ENCODE measurements at regions not wholly inside any gene's neighbourhood (a gene's known extent, or its start where the extent isn't known, plus 50 kb on each side); places are given as distances from the start of the nearest gene placed in this dataset.
A peak's percentile ranks its signal among the peaks of the same experiment; 100 is the strongest.

DNA sequence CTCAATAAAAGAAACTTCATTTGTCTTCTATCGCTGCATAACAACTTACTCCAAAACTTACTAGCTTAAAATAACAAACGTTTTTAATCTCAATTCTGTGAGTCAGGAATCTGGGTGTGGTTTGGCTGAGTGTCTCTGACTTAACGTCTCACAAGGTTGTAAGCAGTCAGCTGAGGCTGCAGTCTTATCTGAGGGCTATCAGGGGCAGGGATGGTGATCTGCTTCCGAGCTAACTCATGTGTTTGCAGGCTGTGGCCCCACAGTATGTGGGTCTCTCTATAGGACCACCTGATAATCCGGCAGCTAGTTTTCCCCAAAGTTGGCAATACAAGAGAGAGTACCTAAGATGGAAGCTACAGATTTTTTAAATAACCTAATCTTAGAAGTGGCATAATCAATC lies 234.2 kb upstream of the FGGY start (continued):
- TF ChIP-seq PTTG1 (tag; IDR thresholded peaks at IDR 0.05; ENCODE audit: low read depth): no peak
- TF ChIP-seq RBM25 (IDR thresholded peaks at IDR 0.05; ENCODE audit: low read depth, low read length, severe bottlenecking): no peak
- TF ChIP-seq DPF2 (IDR thresholded peaks at IDR 0.05): peak; percentile 41; the same call in 1 of the 2 replicates
- TF ChIP-seq ZNF140 (CRISPR knock-in tag; IDR thresholded peaks at IDR 0.05): no peak
- TF ChIP-seq KDM1A (IDR thresholded peaks at IDR 0.05): 0 out of 4 replicates have a peak, but pooled peaks of 1 of the 2 experiments have one; percentile 8
- TF ChIP-seq, protein P1, sequence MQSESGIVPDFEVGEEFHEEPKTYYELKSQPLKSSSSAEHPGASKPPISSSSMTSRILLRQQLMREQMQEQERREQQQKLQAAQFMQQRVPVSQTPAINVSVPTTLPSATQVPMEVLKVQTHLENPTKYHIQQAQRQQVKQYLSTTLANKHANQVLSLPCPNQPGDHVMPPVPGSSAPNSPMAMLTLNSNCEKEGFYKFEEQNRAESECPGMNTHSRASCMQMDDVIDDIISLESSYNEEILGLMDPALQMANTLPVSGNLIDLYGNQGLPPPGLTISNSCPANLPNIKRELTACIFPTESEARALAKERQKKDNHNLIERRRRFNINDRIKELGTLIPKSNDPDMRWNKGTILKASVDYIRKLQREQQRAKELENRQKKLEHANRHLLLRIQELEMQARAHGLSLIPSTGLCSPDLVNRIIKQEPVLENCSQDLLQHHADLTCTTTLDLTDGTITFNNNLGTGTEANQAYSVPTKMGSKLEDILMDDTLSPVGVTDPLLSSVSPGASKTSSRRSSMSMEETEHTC (IDR thresholded peaks at IDR 0.05): peak; percentile 82
- TF ChIP-seq, protein P2, sequence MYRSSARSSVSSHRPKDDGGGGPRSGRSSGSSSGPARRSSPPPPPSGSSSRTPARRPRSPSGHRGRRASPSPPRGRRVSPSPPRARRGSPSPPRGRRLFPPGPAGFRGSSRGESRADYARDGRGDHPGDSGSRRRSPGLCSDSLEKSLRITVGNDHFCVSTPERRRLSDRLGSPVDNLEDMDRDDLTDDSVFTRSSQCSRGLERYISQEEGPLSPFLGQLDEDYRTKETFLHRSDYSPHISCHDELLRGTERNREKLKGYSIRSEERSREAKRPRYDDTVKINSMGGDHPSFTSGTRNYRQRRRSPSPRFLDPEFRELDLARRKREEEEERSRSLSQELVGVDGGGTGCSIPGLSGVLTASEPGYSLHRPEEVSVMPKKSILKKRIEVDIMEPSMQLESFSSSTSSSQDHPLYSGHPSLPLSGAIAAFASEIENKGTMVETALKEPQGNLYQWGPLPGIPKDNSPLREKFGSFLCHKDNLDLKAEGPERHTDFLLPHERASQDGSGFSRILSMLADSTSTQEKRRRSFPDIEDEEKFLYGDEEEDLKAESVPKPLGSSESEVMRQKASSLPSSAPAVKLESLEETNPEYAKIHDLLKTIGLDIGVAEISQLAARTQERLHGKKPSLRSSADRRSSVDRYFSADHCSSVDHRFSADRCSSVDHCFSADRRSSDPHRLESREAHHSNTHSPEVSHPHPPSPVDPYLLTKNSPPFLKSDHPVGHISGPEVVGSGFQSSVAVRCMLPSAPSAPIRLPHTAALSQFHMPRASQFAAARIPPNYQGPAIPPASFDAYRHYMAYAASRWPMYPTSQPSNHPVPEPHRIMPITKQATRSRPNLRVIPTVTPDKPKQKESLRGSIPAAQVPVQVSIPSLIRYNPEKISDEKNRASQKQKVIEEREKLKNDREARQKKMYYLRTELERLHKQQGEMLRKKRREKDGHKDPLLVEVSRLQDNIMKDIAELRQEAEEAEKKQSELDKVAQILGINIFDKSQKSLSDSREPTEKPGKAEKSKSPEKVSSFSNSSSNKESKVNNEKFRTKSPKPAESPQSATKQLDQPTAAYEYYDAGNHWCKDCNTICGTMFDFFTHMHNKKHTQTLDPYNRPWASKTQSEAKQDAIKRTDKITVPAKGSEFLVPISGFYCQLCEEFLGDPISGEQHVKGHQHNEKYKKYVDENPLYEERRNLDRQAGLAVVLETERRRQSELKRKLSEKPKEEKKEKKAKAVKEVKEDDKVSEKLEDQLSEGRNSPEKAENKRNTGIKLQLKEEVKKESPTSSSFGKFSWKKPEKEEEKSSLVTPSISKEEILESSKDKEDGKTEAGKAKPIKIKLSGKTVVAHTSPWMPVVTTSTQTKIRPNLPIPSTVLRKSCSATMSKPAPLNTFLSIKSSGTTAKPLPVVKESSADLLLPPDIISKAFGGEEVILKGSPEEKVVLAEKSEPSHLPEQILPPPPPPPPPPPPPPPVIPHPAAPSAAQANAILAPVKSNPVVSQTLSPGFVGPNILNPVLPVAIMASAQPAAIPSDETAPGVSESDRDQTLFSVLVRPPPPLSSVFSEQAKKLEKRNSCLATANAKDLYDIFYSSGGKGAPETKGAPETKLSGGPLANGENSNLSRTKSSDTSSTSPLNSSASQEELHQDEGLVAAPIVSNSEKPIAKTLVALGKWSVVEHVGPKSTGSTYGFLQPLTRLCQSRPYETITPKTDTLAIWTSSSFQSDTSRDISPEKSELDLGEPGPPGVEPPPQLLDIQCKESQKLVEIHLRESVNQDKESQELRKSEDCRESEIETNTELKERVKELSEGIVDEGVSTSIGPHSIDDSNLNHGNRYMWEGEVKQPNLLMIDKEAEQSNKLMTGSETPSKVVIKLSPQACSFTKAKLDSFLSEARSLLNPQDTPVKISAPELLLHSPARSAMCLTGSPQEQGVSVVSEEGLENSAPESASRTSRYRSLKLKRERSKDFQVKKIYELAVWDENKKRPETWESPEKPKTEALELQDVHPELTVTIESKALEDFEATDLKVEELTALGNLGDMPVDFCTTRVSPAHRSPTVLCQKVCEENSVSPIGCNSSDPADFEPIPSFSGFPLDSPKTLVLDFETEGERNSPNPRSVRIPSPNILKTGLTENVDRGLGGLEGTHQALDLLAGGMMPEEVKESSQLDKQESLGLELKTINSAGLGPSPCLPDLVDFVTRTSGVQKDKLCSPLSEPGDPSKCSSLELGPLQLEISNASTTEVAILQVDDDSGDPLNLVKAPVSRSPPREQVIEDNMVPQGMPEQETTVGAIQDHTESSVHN (IDR thresholded peaks at IDR 0.05; ENCODE audit: borderline replicate concordance in 1 of 2, low read depth in 1 of 2): peak in 1 of 2 experiments; percentile 47; a peak in 1 of 4 replicates
- TF ChIP-seq ARID1B (IDR thresholded peaks at IDR 0.05): peak; percentile 57
- peak; percentile 35; the same call in 1 of the 2 replicates for TF ChIP-seq ZNF431 (CRISPR knock-in tag; IDR thresholded peaks at IDR 0.05)
- TF ChIP-seq FOSL1 (tag; conservative IDR thresholded peaks at IDR 0.05): peak; percentile 39; the same call in 1 of the 2 replicates
- peak; percentile 39; the same call in 1 of the 2 replicates for TF ChIP-seq SMARCA4 (IDR thresholded peaks at IDR 0.05)
- peak; percentile 43; the same call in 1 of the 2 replicates for TF ChIP-seq CTBP1 (IDR thresholded peaks at IDR 0.05; ENCODE audit: borderline replicate concordance)
- no peak for TF ChIP-seq ZKSCAN1 (IDR thresholded peaks at IDR 0.05; ENCODE audit: low read depth, low read length)
- TF ChIP-seq, protein P3, sequence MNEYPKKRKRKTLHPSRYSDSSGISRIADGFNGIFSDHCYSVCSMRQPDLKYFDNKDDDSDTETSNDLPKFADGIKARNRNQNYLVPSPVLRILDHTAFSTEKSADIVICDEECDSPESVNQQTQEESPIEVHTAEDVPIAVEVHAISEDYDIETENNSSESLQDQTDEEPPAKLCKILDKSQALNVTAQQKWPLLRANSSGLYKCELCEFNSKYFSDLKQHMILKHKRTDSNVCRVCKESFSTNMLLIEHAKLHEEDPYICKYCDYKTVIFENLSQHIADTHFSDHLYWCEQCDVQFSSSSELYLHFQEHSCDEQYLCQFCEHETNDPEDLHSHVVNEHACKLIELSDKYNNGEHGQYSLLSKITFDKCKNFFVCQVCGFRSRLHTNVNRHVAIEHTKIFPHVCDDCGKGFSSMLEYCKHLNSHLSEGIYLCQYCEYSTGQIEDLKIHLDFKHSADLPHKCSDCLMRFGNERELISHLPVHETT (CRISPR knock-in tag; conservative IDR thresholded peaks at IDR 0.05 in 1 of 2, IDR thresholded peaks at IDR 0.05 in 1 of 2): 0 out of 4 replicates have a peak, but pooled peaks of 1 of the 2 experiments have one; percentile 20
- peak; percentile 14; the same call in 1 of the 2 replicates for TF ChIP-seq ESRRA (IDR thresholded peaks at IDR 0.05; ENCODE audit: borderline replicate concordance, low read depth)
- TF ChIP-seq, protein P4, sequence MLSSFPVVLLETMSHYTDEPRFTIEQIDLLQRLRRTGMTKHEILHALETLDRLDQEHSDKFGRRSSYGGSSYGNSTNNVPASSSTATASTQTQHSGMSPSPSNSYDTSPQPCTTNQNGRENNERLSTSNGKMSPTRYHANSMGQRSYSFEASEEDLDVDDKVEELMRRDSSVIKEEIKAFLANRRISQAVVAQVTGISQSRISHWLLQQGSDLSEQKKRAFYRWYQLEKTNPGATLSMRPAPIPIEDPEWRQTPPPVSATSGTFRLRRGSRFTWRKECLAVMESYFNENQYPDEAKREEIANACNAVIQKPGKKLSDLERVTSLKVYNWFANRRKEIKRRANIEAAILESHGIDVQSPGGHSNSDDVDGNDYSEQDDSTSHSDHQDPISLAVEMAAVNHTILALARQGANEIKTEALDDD (IDR thresholded peaks at IDR 0.05): peak; percentile 63; the same call in 1 of the 2 replicates
- no peak for TF ChIP-seq MCM5 (IDR thresholded peaks at IDR 0.05; ENCODE audit: low read depth)
